HepG2 (cell line): ENCODE measurements at regions not wholly inside any gene's neighbourhood (a gene's known extent, or its start where the extent isn't known, plus 50 kb on each side); places are given as distances from the start of the nearest gene placed in this dataset.

Source experiments
- ATAC-seq: fragments of 200-7000 bp; cut with Tn5 transposase; 3 replicates; pipeline ENCODE4 v1.9.1; 2020; ENCODE audit warnings: mild to moderate bottlenecking, moderate library complexity
- BruUV-seq: library from RNA; stranded (reverse); fragments of 400-500 nt; replicated peaks from 2 replicates; lab custom pipeline; 2021; lab: Mats Ljungman, UMichigan
- CTCF ChIA-PET: fragments of 300-600 bp; formaldehyde crosslinking; extraction: SDS; loops from one replicate; lab custom pipeline; 2021; ENCODE audit warnings: low total read pairs, inconsistent platforms, low intra/inter-chr PET ratio; lab: Yijun Ruan, JAX
- POLR2A ChIA-PET: fragments of 350-600 bp; sonication (Branson Sonifier 250); formaldehyde crosslinking; loops from one replicate; lab custom pipeline; 2020; ENCODE audit warnings: antibody characterized with exemption, inconsistent platforms; lab: Yijun Ruan, JAX
- DNase-seq: peaks from one replicate; pipeline ENCODE4 v3.0.0-alpha.2; 2015; ENCODE audit warnings: low spot score
- FAIRE-seq: peaks from 3 replicates; lab custom pipeline; 2011; peaks lifted over from hg19 to GRCh38; lab: Jason Lieb, UNC
- H2AFZ ChIP-seq: one replicate; pipeline ENCODE4 v1.6.1; 2011; ENCODE audit warnings: low read length, inconsistent platforms
- H3K27ac ChIP-seq: fragments of 300-600 bp; 3 replicates; pipeline ENCODE4 v1.8.0; 2011; ENCODE audit warnings: mixed run types, mild to moderate bottlenecking, mixed read lengths, low read length, inconsistent platforms; ENCODE audit not compliant: insufficient read depth; ENCODE audit errors: extremely low read length
- H3K27me3 ChIP-seq, 2 experiments: fragments of 200-600 bp in 1 of 2; 2 replicates in 1 of 2; 3 replicates in 1 of 2; pipeline versions ENCODE4 v1.6.0 to v1.8.0; 2011; ENCODE audit warnings: low read length in 2 of 2, mild to moderate bottlenecking in 2 of 2, moderate library complexity in 2 of 2, inconsistent platforms in 1 of 2; ENCODE audit not compliant: insufficient read depth in 2 of 2, control insufficient read depth in 1 of 2
- H3K36me3 ChIP-seq, 2 experiments: fragments of 200-600 bp in 1 of 2; replicated peaks in 1 of 2; 2 replicates in 1 of 2; 3 replicates in 1 of 2; pipeline versions ENCODE4 v1.5.1 to v1.8.0; 2011; ENCODE audit warnings: low read length in 2 of 2, inconsistent platforms in 1 of 2; ENCODE audit not compliant: insufficient read depth in 2 of 2, control insufficient read depth in 1 of 2
- H3K4me1 ChIP-seq: 2 replicates; pipeline ENCODE4 v1.5.1; 2012; ENCODE audit warnings: low read length, inconsistent platforms; ENCODE audit not compliant: insufficient read depth
- H3K4me2 ChIP-seq: 2 replicates; pipeline ENCODE4 v1.6.0; 2011; ENCODE audit warnings: low read depth, low read length, inconsistent platforms
- H3K4me3 ChIP-seq, 3 experiments: fragments of 200-600 bp in 1 of 3; sonication (generic), shearing (Covaris generic) in 1 of 3; replicated peaks in 1 of 3; 2 replicates each; pipeline ENCODE4 v1.5.1; 2011 to 2016; ENCODE audit warnings: low read length in 3 of 3, inconsistent platforms in 2 of 3, low read depth in 2 of 3, mild to moderate bottlenecking in 2 of 3, control low read depth in 1 of 3, mixed read lengths in 1 of 3; ENCODE audit not compliant: insufficient read depth in 1 of 3
- H3K79me2 ChIP-seq: one replicate; pipeline ENCODE4 v1.6.1; 2011; ENCODE audit warnings: low read length, inconsistent platforms; ENCODE audit not compliant: insufficient read depth
- H3K9ac ChIP-seq: 2 replicates; pipeline ENCODE4 v1.6.0; 2011; ENCODE audit warnings: mild to moderate bottlenecking, low read depth, low read length, inconsistent platforms; ENCODE audit not compliant: insufficient read depth
- H3K9me3 ChIP-seq: 2 replicates; pipeline ENCODE4 v1.5.1; 2012; ENCODE audit warnings: mild to moderate bottlenecking, low read length
- H4K20me1 ChIP-seq: 2 replicates; pipeline ENCODE4 v1.6.0; 2011; ENCODE audit warnings: inconsistent platforms, mild to moderate bottlenecking, low read length, moderate library complexity; ENCODE audit not compliant: insufficient read depth
- AHR ChIP-seq: IDR thresholded peaks from 2 replicates; pipeline ENCODE4 v1.6.1; 2018; ENCODE audit warnings: missing genetic modification reagents, missing compliant biosample characterization
- ETV5 ChIP-seq: IDR thresholded peaks from 2 replicates; pipeline ENCODE4 v1.6.1; 2018; ENCODE audit warnings: missing biosample characterization, missing genetic modification reagents, inconsistent platforms, borderline replicate concordance
- GTF3A ChIP-seq: sonication (generic); formaldehyde crosslinking; conservative IDR thresholded peaks from 2 replicates; pipeline ENCODE4 v1.4.0; 2020; ENCODE audit warnings: mild to moderate bottlenecking, missing genetic modification reagents
- HOXA7 ChIP-seq: sonication (generic); formaldehyde crosslinking; IDR thresholded peaks from 2 replicates; pipeline ENCODE4 v1.8.1; 2022; ENCODE audit warnings: mild to moderate bottlenecking, missing genetic modification reagents, moderate library complexity
- NPAS2 ChIP-seq: sonication (generic); formaldehyde crosslinking; IDR thresholded peaks from 2 replicates; pipeline ENCODE4 v1.8.0; 2022; ENCODE audit warnings: mild to moderate bottlenecking, missing genetic modification reagents, borderline replicate concordance
- PHF20 ChIP-seq: sonication (generic); formaldehyde crosslinking; IDR thresholded peaks from 2 replicates; pipeline ENCODE4 v1.5.0; 2020; ENCODE audit warnings: mild to moderate bottlenecking, missing genetic modification reagents
- POLR2A ChIP-seq, 2 experiments: IDR thresholded peaks; 2 replicates each; pipeline ENCODE4 v1.6.1; 2011; ENCODE audit warnings: low read depth in 2 of 2, low read length in 2 of 2, mild to moderate bottlenecking in 1 of 2, moderate library complexity in 1 of 2; ENCODE audit not compliant: insufficient read depth in 1 of 2
- ZBTB4 ChIP-seq: sonication (generic); formaldehyde crosslinking; IDR thresholded peaks from 2 replicates; pipeline ENCODE4 v1.4.0; 2020; ENCODE audit warnings: missing genetic modification reagents, mild to moderate bottlenecking, borderline replicate concordance
- ZFP36L2 ChIP-seq: sonication (generic); formaldehyde crosslinking; IDR thresholded peaks from 2 replicates; pipeline ENCODE4 v1.4.0; 2020; ENCODE audit warnings: missing genetic modification reagents
- ZNF687 ChIP-seq: sonication (generic); formaldehyde crosslinking; IDR thresholded peaks from 2 replicates; pipeline ENCODE4 v1.5.1; 2020; ENCODE audit warnings: mild to moderate bottlenecking, missing genetic modification reagents, moderate library complexity
- ZNF790 ChIP-seq: sonication (generic); formaldehyde crosslinking; IDR thresholded peaks from 2 replicates; pipeline ENCODE4 v1.8.0; 2022; ENCODE audit warnings: missing genetic modification reagents, mild to moderate bottlenecking, borderline replicate concordance
- ZNF83 ChIP-seq: sonication (generic); formaldehyde crosslinking; IDR thresholded peaks from 2 replicates; pipeline ENCODE4 v1.4.0; 2020; ENCODE audit warnings: missing genetic modification reagents, mild to moderate bottlenecking, borderline replicate concordance
- ZSCAN29 ChIP-seq: sonication (generic); formaldehyde crosslinking; conservative IDR thresholded peaks from 2 replicates; pipeline ENCODE4 v1.4.0; 2020; ENCODE audit warnings: mild to moderate bottlenecking, missing genetic modification reagents
- WGBS: methylation state at CpG from one replicate; pipeline ENCODE4 v1.1.6; 2017; ENCODE audit warnings: low lambda C conversion rate; 5-methylcytosine and 5-hydroxymethylcytosine counted together
- in situ Hi-C: cut with HindIII; loops from 2 replicates; pipeline ENCODE4 v1.10.0; 2017; ENCODE audit warnings: low pct_unique_long_range_greater_than_20kb; ENCODE audit not compliant: extremely low pct_ligation_motif_present
- intact Hi-C: fragments of 100-400 bp; cut with micrococcal nuclease; formaldehyde crosslinking; loops from one replicate; pipeline ENCODE4 v1.10.0; 2022; ENCODE audit not compliant: unreplicated experiment

- Histone ChIP-seq H3K9me3 (no peaks in the 10 kb centered on the region), H3K4me3 (no peak overlapping the region), H3K36me3 (no peaks in the 10 kb centered on the region), H3K4me2 (no peak overlapping the region), H4K20me1 (no peaks in the 10 kb centered on the region)
- intact Hi-C loops: no loop called here
- TF ChIP-seq ZFP36L2 (CRISPR knock-in tag): no peak
- TF ChIP-seq HOXA7 (CRISPR knock-in tag): no peak
- no peak for TF ChIP-seq GTF3A (CRISPR knock-in tag)
- TF ChIP-seq ZSCAN29 (CRISPR knock-in tag): no peak
- TF ChIP-seq ETV5 (CRISPR knock-in tag): no peak
- TF ChIP-seq POLR2A (IDR thresholded peaks at IDR 0.05; ENCODE audit: insufficient read depth in 1 of 2, low read depth in 2 of 2, low read length in 2 of 2): no peak
- TF ChIP-seq AHR (CRISPR knock-in tag): no peak
- TF ChIP-seq ZNF83: no peak
- TF ChIP-seq, all 625 proteins: peak for 0
- in situ Hi-C loops: no loop called here
- ATAC-seq (no peak), DNase-seq (no peak), FAIRE-seq (no peak)
- Histone ChIP-seq H2AFZ (no peak overlapping the region), H3K27me3 (no peaks in the 10 kb centered on the region), H3K9ac (no peak overlapping the region), H3K79me2 (no peaks in the 10 kb centered on the region), H3K27ac (no peak overlapping the region), H3K4me1 (no peaks in the 10 kb centered on the region)
- 4% methylated on average over 1 of the region's 1 CpG for WGBS
- CTCF ChIA-PET: no interaction called here
- POLR2A ChIA-PET: no interaction called here
- no TSS peak for BruUV-seq
Observed at GRCh38 chr3:144708437-144708836, 736.8 kb downstream of the DIPK2A start.

GRCh38 chr3:144737281-144737680 is 765.7 kb downstream of the DIPK2A start:
- BruUV-seq: no TSS peak
- ChIA-PET CTCF (no interaction called here), POLR2A (no interaction called here)
- no peaks in the 10 kb centered on the region for H3K36me3 ChIP-seq
- no peaks in the 10 kb centered on the region for H3K4me1 ChIP-seq
- no peak for DNase-seq
- no peak overlapping the region for H3K4me2 ChIP-seq
- no peak for ATAC-seq
- in situ Hi-C loops (no loop called here), intact Hi-C loops (no loop called here)
- H3K4me3 ChIP-seq: no peak overlapping the region
- no peak overlapping the region for H3K27ac ChIP-seq
- no peaks in the 10 kb centered on the region for H4K20me1 ChIP-seq
- no peaks in the 10 kb centered on the region for H3K79me2 ChIP-seq
- FAIRE-seq: no peak
- H3K9ac ChIP-seq: no peak overlapping the region
- no peaks in the 10 kb centered on the region for H3K9me3 ChIP-seq
- no peak overlapping the region for H2AFZ ChIP-seq
- no peaks in the 10 kb centered on the region for H3K27me3 ChIP-seq
- WGBS: 26% methylated on average over 7 of the region's 7 CpGs
- TF ChIP-seq NPAS2 (CRISPR knock-in tag) (no peak), PHF20 (CRISPR knock-in tag) (no peak), ZNF687 (no peak), ZNF790 (CRISPR knock-in tag) (no peak), ZBTB4 (CRISPR knock-in tag) (no peak)
